Tibial nerve (tissue), 4 donors: ENCODE measurements at regions not wholly inside any gene's neighbourhood (a gene's known extent, or its start where the extent isn't known, plus 50 kb on each side); places are given as distances from the start of the nearest gene placed in this dataset.

Experiments
- EP300 ChIP-seq, 2 donors: sonication (generic); formaldehyde crosslinking; IDR thresholded peaks; one replicate each; pipeline ENCODE4 v1.6.1; 2017; ENCODE audit warnings: antibody characterized with exemption in 2 of 2, mild to moderate bottlenecking in 1 of 2
- POLR2A ChIP-seq, 2 donors: fragments of 450-650 bp; IDR thresholded peaks; one replicate each; pipeline ENCODE4 v1.6.1; 2017; ENCODE audit warnings: antibody characterized with exemption in 2 of 2, mild to moderate bottlenecking in 2 of 2, moderate library complexity in 2 of 2
- TF ChIP-seq, protein P1 (sequence below), 5 experiments: fragments of 200-600 bp in 3 of 5; fragments of 450-650 bp in 2 of 5; sonication (generic) in 3 of 5; IDR thresholded peaks; one replicate each; pipeline ENCODE4 v1.5.1; 2016 to 2019; ENCODE audit warnings: antibody characterized with exemption in 5 of 5, mild to moderate bottlenecking in 3 of 5, moderate library complexity in 2 of 5

DNA sequence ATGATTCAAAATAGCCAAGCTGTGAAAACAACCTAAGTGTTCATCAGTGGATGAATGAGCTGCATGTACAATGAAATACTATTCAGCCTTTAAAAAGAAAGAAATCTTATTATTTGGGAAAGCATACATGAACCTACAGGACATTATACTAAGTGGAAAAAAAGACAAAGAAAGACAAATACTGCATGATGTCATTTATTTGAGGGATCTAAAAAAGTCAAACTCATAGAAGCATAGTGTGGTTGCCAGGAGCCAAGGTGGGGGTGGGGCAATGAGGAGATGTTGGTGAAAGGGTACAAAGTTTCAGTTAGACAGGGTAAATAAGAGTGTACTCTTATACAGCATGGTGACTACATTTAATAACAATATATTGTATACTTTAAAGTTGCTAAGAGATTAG, 261.5 kb downstream of the PARP8 start:
- TF ChIP-seq, protein P1, sequence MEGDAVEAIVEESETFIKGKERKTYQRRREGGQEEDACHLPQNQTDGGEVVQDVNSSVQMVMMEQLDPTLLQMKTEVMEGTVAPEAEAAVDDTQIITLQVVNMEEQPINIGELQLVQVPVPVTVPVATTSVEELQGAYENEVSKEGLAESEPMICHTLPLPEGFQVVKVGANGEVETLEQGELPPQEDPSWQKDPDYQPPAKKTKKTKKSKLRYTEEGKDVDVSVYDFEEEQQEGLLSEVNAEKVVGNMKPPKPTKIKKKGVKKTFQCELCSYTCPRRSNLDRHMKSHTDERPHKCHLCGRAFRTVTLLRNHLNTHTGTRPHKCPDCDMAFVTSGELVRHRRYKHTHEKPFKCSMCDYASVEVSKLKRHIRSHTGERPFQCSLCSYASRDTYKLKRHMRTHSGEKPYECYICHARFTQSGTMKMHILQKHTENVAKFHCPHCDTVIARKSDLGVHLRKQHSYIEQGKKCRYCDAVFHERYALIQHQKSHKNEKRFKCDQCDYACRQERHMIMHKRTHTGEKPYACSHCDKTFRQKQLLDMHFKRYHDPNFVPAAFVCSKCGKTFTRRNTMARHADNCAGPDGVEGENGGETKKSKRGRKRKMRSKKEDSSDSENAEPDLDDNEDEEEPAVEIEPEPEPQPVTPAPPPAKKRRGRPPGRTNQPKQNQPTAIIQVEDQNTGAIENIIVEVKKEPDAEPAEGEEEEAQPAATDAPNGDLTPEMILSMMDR (IDR thresholded peaks at IDR 0.05): no peak
- TF ChIP-seq POLR2A (IDR thresholded peaks at IDR 0.05) (no peak), EP300 (IDR thresholded peaks at IDR 0.05) (no peak)
